ENCODE measurements at regions not wholly inside any gene's neighbourhood (a gene's known extent, or its start where the extent isn't known, plus 50 kb on each side); places are given as distances from the start of the nearest gene placed in this dataset.

- Histone ChIP-seq H3K36me3 (ENCODE audit: control insufficient read depth in 1 of 2, insufficient read depth in 2 of 2, low read length in 2 of 2) (no peaks in the 10 kb centered on the region), H3K4me3 (replicated peaks in 1 of 2; ENCODE audit: low read depth in 1 of 2, low read length in 2 of 2) (no peak overlapping the region), H3K9me3 (ENCODE audit: control insufficient read depth in 1 of 2, insufficient read depth in 1 of 2, low read depth in 1 of 2, low read length in 2 of 2) (no peaks in the 10 kb centered on the region), H3K9ac (ENCODE audit: low read length) (no peak overlapping the region), H3K27me3 (ENCODE audit: insufficient read depth, low read length) (no peaks in the 10 kb centered on the region), H3K4me1 (ENCODE audit: control insufficient read depth in 1 of 2, insufficient read depth in 2 of 2, low read length in 2 of 2) (no peaks in the 10 kb centered on the region), H3K4me2 (ENCODE audit: low read length) (no peak overlapping the region), H2AFZ (ENCODE audit: low read depth, low read length, poor library complexity, severe bottlenecking) (no peak overlapping the region), H3K79me2 (ENCODE audit: insufficient read depth, low read length) (no peaks in the 10 kb centered on the region), H3K27ac (ENCODE audit: low read depth, low read length) (no peak overlapping the region), H3K9me2 (ENCODE audit: insufficient read depth) (peaks cover 5% of the 10 kb centered on the region; the same call in 1 of the 2 replicates), H4K20me1 (ENCODE audit: insufficient read depth) (no peaks in the 10 kb centered on the region)
- ATAC-seq (no peak), DNase-seq (ENCODE audit: low read depth, low spot score) (no peak)
- intact Hi-C loops (cut with micrococcal nuclease) = no loop called here
- BruUV-seq (replicated peaks) = no TSS peak
- RAD21 ChIA-PET (ENCODE audit: low non-redundant PET in 1 of 2, low total read pairs in 2 of 2, uncharacterized antibody in 2 of 2, unreplicated experiment in 2 of 2) = no interaction called here
- POLR2A ChIA-PET = no interaction called here
- CTCF ChIA-PET = no interaction called here
- TF ChIP-seq REST (IDR thresholded peaks at IDR 0.05; ENCODE audit: low read depth) (no peak), EZH2phosphoT487 (IDR thresholded peaks at IDR 0.05; ENCODE audit: borderline replicate concordance) (no peak), CBX3 (IDR thresholded peaks at IDR 0.05; ENCODE audit: low read depth) (no peak), YY1 (IDR thresholded peaks at IDR 0.05; ENCODE audit: extremely low read depth, insufficient replicate concordance, low read depth, low read length) (no peak), ZFX (IDR thresholded peaks at IDR 0.05) (no peak), MAX (IDR thresholded peaks at IDR 0.05) (no peak), EGR1 (IDR thresholded peaks at IDR 0.05; ENCODE audit: low read depth) (no peak)
Measured at GRCh38 chr12:93168751-93169150, 209.0 kb upstream of the NUDT4 start.

- DNase-seq (ENCODE audit: low read depth, low spot score) = no peak
- H3K4me3 ChIP-seq (replicated peaks in 1 of 2; ENCODE audit: low read depth in 1 of 2, low read length in 2 of 2) = no peak overlapping the region
- ChIA-PET POLR2A (no interaction called here), CTCF (no interaction called here), RAD21 (ENCODE audit: low non-redundant PET in 1 of 2, low total read pairs in 2 of 2, uncharacterized antibody in 2 of 2, unreplicated experiment in 2 of 2) (no interaction called here)
- H3K4me1 ChIP-seq (ENCODE audit: control insufficient read depth in 1 of 2, insufficient read depth in 2 of 2, low read length in 2 of 2) = no peaks in the 10 kb centered on the region
- no peaks in the 10 kb centered on the region for H3K27me3 ChIP-seq (ENCODE audit: insufficient read depth, low read length)
- intact Hi-C loops (cut with micrococcal nuclease) = no loop called here
- H3K27ac ChIP-seq (ENCODE audit: low read depth, low read length) = no peak overlapping the region
- no peaks in the 10 kb centered on the region for H3K79me2 ChIP-seq (ENCODE audit: insufficient read depth, low read length)
- H2AFZ ChIP-seq (ENCODE audit: low read depth, low read length, poor library complexity, severe bottlenecking) = no peak overlapping the region
- no peaks in the 10 kb centered on the region for H3K36me3 ChIP-seq (ENCODE audit: control insufficient read depth in 1 of 2, insufficient read depth in 2 of 2, low read length in 2 of 2)
- no peak for ATAC-seq
- H3K9ac ChIP-seq (ENCODE audit: low read length) = no peak overlapping the region
- H3K4me2 ChIP-seq (ENCODE audit: low read length) = no peak overlapping the region
- H3K9me2 ChIP-seq (ENCODE audit: insufficient read depth) = peaks cover 5% of the 10 kb centered on the region; the same call in 1 of the 2 replicates
- H3K9me3 ChIP-seq (ENCODE audit: control insufficient read depth in 1 of 2, insufficient read depth in 1 of 2, low read depth in 1 of 2, low read length in 2 of 2) = no peaks in the 10 kb centered on the region
- H4K20me1 ChIP-seq (ENCODE audit: insufficient read depth) = no peaks in the 10 kb centered on the region
- BruUV-seq (replicated peaks) = no TSS peak
- TF ChIP-seq, protein P1, sequence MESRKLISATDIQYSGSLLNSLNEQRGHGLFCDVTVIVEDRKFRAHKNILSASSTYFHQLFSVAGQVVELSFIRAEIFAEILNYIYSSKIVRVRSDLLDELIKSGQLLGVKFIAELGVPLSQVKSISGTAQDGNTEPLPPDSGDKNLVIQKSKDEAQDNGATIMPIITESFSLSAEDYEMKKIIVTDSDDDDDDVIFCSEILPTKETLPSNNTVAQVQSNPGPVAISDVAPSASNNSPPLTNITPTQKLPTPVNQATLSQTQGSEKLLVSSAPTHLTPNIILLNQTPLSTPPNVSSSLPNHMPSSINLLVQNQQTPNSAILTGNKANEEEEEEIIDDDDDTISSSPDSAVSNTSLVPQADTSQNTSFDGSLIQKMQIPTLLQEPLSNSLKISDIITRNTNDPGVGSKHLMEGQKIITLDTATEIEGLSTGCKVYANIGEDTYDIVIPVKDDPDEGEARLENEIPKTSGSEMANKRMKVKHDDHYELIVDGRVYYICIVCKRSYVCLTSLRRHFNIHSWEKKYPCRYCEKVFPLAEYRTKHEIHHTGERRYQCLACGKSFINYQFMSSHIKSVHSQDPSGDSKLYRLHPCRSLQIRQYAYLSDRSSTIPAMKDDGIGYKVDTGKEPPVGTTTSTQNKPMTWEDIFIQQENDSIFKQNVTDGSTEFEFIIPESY (IDR thresholded peaks at IDR 0.05; ENCODE audit: extremely low read depth, insufficient replicate concordance, low read length) = no peak
- TF ChIP-seq REST (IDR thresholded peaks at IDR 0.05; ENCODE audit: low read depth) = no peak
- TF ChIP-seq RAD21 (IDR thresholded peaks at IDR 0.05; ENCODE audit: low read depth) = no peak
- TF ChIP-seq YY1 (IDR thresholded peaks at IDR 0.05; ENCODE audit: extremely low read depth, insufficient replicate concordance, low read depth, low read length) = no peak
- no peak for TF ChIP-seq ATF3 (IDR thresholded peaks at IDR 0.05)
- TF ChIP-seq EGR1 (IDR thresholded peaks at IDR 0.05; ENCODE audit: low read depth) = no peak
Measured at GRCh38 chr12:93169536-93169935, 208.2 kb upstream of the NUDT4 start.
